OCI-LY1 (cell line): ENCODE measurements at regions not wholly inside any gene's neighbourhood (a gene's known extent, or its start where the extent isn't known, plus 50 kb on each side); places are given as distances from the start of the nearest gene placed in this dataset.

Experiments
- EZH2 ChIP-seq: fragments of 200-600 bp; sonication (generic), shearing (Covaris generic); IDR thresholded peaks from 2 replicates; pipeline ENCODE4 v1.8.0; 2017; ENCODE audit warnings: borderline replicate concordance, mixed run types, mild to moderate bottlenecking, antibody characterized with exemption, low read length, moderate library complexity, mixed read lengths
- TF ChIP-seq, protein P1 (sequence below): fragments of 200-600 bp; sonication (generic), shearing (Covaris generic); IDR thresholded peaks from 2 replicates; pipeline ENCODE4 v1.5.1; 2017; ENCODE audit warnings: mild to moderate bottlenecking, antibody characterized with exemption, low read length, moderate library complexity, mixed read lengths

DNA sequence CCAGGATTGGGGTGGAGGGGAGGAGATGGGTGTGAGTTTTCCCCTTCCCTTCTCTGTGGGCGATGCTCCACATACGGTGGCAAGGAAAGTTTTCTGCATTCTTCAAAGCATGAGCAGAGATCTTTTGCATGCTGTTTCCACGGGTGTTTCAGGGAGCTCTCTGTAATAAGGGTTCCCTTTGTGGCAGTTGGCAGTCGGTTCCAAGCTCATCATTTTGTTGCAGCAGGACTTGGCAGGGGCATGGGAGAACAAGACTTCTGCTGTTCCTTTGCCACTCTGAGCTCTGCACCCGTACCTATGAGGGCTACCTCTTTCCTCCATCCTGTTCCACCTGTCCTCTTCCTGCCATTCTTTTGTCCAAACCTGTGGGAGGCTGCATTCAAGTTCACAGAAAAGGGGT, 71.3 kb upstream of the SPRED2 start:
- TF ChIP-seq, protein P1, sequence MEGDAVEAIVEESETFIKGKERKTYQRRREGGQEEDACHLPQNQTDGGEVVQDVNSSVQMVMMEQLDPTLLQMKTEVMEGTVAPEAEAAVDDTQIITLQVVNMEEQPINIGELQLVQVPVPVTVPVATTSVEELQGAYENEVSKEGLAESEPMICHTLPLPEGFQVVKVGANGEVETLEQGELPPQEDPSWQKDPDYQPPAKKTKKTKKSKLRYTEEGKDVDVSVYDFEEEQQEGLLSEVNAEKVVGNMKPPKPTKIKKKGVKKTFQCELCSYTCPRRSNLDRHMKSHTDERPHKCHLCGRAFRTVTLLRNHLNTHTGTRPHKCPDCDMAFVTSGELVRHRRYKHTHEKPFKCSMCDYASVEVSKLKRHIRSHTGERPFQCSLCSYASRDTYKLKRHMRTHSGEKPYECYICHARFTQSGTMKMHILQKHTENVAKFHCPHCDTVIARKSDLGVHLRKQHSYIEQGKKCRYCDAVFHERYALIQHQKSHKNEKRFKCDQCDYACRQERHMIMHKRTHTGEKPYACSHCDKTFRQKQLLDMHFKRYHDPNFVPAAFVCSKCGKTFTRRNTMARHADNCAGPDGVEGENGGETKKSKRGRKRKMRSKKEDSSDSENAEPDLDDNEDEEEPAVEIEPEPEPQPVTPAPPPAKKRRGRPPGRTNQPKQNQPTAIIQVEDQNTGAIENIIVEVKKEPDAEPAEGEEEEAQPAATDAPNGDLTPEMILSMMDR, result no peak
- TF ChIP-seq EZH2, result no peak
